ENCODE measurements at regions not wholly inside any gene's neighbourhood (a gene's known extent, or its start where the extent isn't known, plus 50 kb on each side); places are given as distances from the start of the nearest gene placed in this dataset.

- TF ChIP-seq CTCF (IDR thresholded peaks at IDR 0.05), result no peak
- TF ChIP-seq POLR2A (IDR thresholded peaks at IDR 0.05), result no peak
Observed at GRCh38 chr10:44051091-44051490, 333.8 kb downstream of the CXCL12 start.

Data from transverse colon (tissue), 3 donors.